Cardiac muscle cell (in vitro differentiated cells and primary cell): ENCODE measurements at regions not wholly inside any gene's neighbourhood (a gene's known extent, or its start where the extent isn't known, plus 50 kb on each side); places are given as distances from the start of the nearest gene placed in this dataset.
A peak's percentile ranks its signal among the peaks of the same experiment; 100 is the strongest.

ENCODE experiments used
- DNase-seq, 2 donors: peaks; one replicate each; pipeline versions ENCODE4 v3.0.0 to v3.0.0-alpha.2; 2010 to 2017; ENCODE audit warnings: low read depth in 1 of 2, low spot score in 1 of 2
- H3K27ac ChIP-seq: fragments of 200-600 bp; sonication (generic); 2 replicates; pipeline ENCODE4 v1.5.1; 2016
- H3K27me3 ChIP-seq: fragments of 200-600 bp; sonication (generic); 2 replicates; pipeline ENCODE4 v1.6.0; 2016; ENCODE audit warnings: control low read depth
- H3K36me3 ChIP-seq: fragments of 200-600 bp; sonication (generic); 2 replicates; pipeline ENCODE4 v1.5.1; 2016; ENCODE audit warnings: control low read depth
- H3K4me1 ChIP-seq: fragments of 200-600 bp; sonication (generic); 2 replicates; pipeline ENCODE4 v1.8.1; 2017; ENCODE audit warnings: low read depth, mild to moderate bottlenecking, mixed run types
- H3K4me3 ChIP-seq: fragments of 200-600 bp; sonication (generic); 2 replicates; pipeline ENCODE4 v1.5.1; 2016; ENCODE audit warnings: mild to moderate bottlenecking
- H3K9me3 ChIP-seq: fragments of 200-600 bp; sonication (generic); 2 replicates; pipeline ENCODE4 v1.5.1; 2017; ENCODE audit warnings: low read depth, mild to moderate bottlenecking, control low read depth
- TF ChIP-seq, protein P1 (sequence below): IDR thresholded peaks from 2 replicates; pipeline ENCODE4 v1.5.1; 2012; ENCODE audit warnings: low read depth, mild to moderate bottlenecking, low read length

DNA sequence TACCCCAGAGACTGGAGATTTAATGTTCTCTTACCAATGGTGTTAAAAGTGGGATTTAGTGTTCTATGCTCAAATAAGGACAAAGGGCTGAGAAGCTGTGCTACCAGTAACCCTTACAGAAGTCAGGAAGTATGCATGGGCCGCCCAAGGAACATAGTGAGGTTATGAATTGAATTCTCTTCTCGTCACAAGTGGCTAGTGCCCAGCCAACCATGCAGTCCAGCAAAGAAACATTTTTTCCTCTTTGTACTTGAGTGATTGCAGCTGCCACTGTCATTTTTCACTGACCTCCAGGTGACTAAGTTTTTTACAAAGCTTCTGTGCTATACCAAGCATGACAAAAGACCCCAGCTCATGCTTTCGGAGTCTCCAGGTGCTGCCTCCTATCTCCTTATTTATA, 110.6 kb upstream of the DCBLD2 start:
- Histone ChIP-seq H3K9me3 (no peaks in the 10 kb centered on the region), H3K36me3 (no peaks in the 10 kb centered on the region), H3K4me1 (no peaks in the 10 kb centered on the region), H3K27me3 (no peaks in the 10 kb centered on the region), H3K4me3 (no peak overlapping the region), H3K27ac (no peak overlapping the region)
- TF ChIP-seq, protein P1, sequence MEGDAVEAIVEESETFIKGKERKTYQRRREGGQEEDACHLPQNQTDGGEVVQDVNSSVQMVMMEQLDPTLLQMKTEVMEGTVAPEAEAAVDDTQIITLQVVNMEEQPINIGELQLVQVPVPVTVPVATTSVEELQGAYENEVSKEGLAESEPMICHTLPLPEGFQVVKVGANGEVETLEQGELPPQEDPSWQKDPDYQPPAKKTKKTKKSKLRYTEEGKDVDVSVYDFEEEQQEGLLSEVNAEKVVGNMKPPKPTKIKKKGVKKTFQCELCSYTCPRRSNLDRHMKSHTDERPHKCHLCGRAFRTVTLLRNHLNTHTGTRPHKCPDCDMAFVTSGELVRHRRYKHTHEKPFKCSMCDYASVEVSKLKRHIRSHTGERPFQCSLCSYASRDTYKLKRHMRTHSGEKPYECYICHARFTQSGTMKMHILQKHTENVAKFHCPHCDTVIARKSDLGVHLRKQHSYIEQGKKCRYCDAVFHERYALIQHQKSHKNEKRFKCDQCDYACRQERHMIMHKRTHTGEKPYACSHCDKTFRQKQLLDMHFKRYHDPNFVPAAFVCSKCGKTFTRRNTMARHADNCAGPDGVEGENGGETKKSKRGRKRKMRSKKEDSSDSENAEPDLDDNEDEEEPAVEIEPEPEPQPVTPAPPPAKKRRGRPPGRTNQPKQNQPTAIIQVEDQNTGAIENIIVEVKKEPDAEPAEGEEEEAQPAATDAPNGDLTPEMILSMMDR: no peak
- peak in 1 of 2 donors; percentile 11 for DNase-seq

DNA sequence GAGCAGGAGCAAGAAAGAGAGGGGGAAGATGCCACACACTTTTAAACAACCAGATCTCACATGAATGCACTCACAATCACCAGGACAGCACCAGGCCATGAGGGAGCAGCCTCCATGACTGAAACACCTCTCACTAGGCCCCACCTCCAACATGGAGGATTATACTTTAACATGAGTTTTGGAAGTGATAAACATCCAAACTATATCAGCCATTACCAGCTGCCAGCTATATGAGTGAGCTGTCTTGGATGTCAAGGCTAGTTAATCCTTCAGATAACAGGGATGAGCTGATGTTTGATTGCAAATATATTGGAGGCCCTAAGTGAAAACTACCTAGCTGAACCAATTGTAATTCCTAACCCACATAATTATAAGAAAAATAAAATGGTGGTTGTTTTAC, 108.4 kb upstream of the DCBLD2 start:
- H3K4me3 ChIP-seq: no peak overlapping the region
- no peak for DNase-seq
- H3K27me3 ChIP-seq: no peaks in the 10 kb centered on the region
- TF ChIP-seq, protein P1: no peak
- no peak overlapping the region for H3K27ac ChIP-seq
- no peaks in the 10 kb centered on the region for H3K36me3 ChIP-seq
- H3K9me3 ChIP-seq: no peaks in the 10 kb centered on the region
- H3K4me1 ChIP-seq: no peaks in the 10 kb centered on the region

DNA sequence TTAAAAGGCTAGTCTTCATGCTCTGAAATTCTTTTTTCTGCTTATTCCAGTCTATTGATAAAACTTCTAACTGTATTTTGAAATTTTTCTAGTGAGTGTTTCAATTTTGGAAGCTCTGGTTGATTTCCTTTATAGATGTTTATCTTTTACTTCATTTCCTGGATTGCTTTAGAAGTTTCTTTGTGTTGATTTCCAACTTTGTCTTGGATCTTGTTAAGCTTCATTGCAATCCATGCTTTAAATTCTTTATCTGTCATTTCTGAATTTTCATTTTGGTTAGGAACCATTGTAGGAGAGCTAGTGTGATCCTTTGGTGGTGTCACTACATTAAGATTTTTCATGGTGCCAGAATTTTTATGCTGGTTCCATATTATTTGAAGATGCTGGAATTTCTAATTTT, 105.2 kb upstream of the DCBLD2 start:
- TF ChIP-seq, protein P1: no peak
- no peak overlapping the region for H3K27ac ChIP-seq
- no peaks in the 10 kb centered on the region for H3K36me3 ChIP-seq
- no peaks in the 10 kb centered on the region for H3K27me3 ChIP-seq
- DNase-seq: no peak
- no peaks in the 10 kb centered on the region for H3K9me3 ChIP-seq
- no peaks in the 10 kb centered on the region for H3K4me1 ChIP-seq
- H3K4me3 ChIP-seq: no peak overlapping the region

DNA sequence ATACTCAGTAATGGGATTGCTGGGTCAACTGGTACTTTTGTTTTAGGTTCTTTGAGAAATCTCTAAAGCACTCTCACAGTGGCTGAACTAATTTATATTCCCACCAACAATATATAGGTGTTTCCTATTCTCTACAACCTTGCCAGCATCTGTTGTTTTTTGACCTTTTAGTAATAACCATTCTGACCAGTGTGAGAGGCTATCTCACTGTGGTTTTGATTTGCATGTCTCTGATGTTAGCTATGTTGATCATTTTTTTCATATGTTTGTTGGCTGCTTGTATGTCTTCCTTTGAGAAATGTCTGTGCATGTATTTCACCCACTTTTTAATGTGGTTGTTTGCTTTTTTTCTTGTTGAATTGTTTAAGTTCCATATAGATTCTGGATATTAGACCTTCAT, 98.2 kb upstream of the DCBLD2 start:
- no peak overlapping the region for H3K4me3 ChIP-seq
- TF ChIP-seq, protein P1: no peak

DNA sequence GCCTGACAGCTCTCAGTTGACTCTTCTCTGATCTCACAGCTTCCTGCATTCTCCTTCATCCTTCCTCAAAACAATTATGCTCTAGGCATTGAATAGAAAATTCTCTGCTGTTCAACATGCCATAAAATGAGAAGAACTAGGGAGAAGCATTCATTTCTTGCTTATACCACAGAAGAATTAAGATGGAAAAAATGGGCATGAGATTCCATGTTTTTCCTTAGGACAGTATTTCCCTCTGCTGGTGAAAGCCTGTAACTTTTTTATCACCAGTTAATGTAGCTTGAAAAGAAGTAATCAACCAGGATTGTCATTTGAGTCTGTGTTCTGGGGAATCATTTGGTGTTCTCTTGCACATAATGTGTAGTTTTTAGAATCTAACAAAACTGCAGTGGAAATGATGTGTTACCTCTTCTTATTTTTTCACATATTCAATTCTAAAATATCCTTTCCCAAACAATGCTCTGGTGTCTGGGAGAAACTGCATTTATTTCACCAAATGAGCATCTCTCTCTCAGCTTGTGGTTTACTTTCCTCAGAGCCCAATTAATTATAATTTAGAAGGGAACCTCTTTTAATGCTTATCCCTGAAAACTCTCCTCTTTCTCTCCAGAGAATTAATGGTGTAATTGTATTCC, 92.8 kb upstream of the DCBLD2 start:
- TF ChIP-seq, protein P1: peak; percentile 68

More for the DNA sequence above, 98.2 kb upstream of the DCBLD2 start:
- DNase-seq: no peak
- Histone ChIP-seq H3K27ac (no peak overlapping the region), H3K36me3 (no peaks in the 10 kb centered on the region), H3K9me3 (no peaks in the 10 kb centered on the region), H3K27me3 (no peaks in the 10 kb centered on the region), H3K4me1 (no peaks in the 10 kb centered on the region)

More for the DNA sequence above, 92.8 kb upstream of the DCBLD2 start:
- H3K27me3 ChIP-seq: no peaks in the 10 kb centered on the region
- H3K36me3 ChIP-seq: no peaks in the 10 kb centered on the region
- H3K27ac ChIP-seq: no peak overlapping the region
- peak; percentile 57 to 82 for DNase-seq
- no peak overlapping the region for H3K4me3 ChIP-seq
- H3K4me1 ChIP-seq: no peaks in the 10 kb centered on the region
- no peaks in the 10 kb centered on the region for H3K9me3 ChIP-seq
